ENCODE measurements at regions not wholly inside any gene's neighbourhood (a gene's known extent, or its start where the extent isn't known, plus 50 kb on each side); places are given as distances from the start of the nearest gene placed in this dataset.

DNA sequence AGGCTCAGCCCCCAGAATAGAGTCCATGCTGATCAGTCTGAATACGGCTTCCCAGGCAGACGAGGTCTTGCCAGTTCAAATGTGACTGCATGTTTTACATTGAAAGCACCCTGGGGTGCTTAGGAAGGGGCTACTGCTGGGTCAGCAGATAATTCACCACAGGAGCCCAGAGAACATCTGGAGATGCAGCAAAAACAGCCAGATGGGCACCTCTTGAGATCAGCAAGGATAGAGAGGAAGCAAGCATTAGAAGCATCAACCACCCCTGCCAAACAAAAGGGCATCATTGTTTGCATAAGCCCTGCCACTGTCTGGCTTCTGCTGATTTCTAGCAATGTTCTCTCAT is 403.1 kb downstream of the RRAGC start:
- Histone ChIP-seq H3K27me3 (replicated peaks; ENCODE audit: control insufficient read depth, insufficient read depth, low read length) (no peaks in the 10 kb centered on the region), H3K36me3 (ENCODE audit: control insufficient read depth, insufficient read depth, low read length) (no peaks in the 10 kb centered on the region), H3K4me3 (replicated peaks; ENCODE audit: low read depth, low read length) (no peak overlapping the region)
- no peak for DNase-seq (ENCODE audit: extremely low read depth, insufficient read length)
- TF ChIP-seq, protein P1, sequence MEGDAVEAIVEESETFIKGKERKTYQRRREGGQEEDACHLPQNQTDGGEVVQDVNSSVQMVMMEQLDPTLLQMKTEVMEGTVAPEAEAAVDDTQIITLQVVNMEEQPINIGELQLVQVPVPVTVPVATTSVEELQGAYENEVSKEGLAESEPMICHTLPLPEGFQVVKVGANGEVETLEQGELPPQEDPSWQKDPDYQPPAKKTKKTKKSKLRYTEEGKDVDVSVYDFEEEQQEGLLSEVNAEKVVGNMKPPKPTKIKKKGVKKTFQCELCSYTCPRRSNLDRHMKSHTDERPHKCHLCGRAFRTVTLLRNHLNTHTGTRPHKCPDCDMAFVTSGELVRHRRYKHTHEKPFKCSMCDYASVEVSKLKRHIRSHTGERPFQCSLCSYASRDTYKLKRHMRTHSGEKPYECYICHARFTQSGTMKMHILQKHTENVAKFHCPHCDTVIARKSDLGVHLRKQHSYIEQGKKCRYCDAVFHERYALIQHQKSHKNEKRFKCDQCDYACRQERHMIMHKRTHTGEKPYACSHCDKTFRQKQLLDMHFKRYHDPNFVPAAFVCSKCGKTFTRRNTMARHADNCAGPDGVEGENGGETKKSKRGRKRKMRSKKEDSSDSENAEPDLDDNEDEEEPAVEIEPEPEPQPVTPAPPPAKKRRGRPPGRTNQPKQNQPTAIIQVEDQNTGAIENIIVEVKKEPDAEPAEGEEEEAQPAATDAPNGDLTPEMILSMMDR (IDR thresholded peaks at IDR 0.05; ENCODE audit: insufficient read depth, low read length, poor library complexity, severe bottlenecking), result no peak

DNA sequence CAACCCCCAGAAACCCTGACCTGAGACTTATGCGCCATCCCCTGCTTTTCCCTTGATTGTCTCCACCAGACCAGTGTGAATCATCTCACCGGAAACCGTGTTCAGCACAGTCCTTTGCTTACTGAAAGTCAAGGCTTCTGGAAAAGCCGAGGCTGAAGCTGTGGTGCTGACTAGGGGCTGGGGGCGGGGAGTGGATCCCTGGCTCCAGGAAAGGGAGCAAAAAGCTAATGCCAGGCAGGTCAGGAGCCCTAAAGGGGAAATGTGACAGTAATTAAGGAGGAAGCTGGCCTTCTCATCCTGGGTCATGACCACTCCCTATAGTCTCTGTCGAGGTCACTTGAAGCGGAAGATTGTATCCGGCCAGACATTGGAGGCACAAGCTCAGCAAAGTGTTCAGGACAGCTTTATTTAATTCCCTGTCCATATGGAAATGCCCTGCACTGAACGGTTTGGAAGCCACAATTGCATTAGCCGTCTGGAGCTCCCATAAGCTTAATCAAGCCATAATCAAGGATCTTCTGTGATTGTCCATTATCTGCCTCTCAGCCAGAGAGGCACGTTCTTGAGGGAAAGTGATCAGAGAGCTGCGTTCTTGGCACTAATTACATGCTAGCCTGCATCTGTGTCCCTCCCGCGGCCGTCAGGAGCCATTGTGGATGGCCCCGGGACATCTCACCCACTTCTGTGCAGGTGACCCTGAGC is 403.6 kb downstream of the RRAGC start:
- no peak overlapping the region for H3K4me3 ChIP-seq (replicated peaks; ENCODE audit: low read depth, low read length)
- no peaks in the 10 kb centered on the region for H3K27me3 ChIP-seq (replicated peaks; ENCODE audit: control insufficient read depth, insufficient read depth, low read length)
- H3K36me3 ChIP-seq (ENCODE audit: control insufficient read depth, insufficient read depth, low read length), result no peaks in the 10 kb centered on the region
- TF ChIP-seq, protein P1 (IDR thresholded peaks at IDR 0.05; ENCODE audit: insufficient read depth, low read length, poor library complexity, severe bottlenecking), result no peak
- DNase-seq (ENCODE audit: extremely low read depth, insufficient read length), result no peak

GRCh38 chr1:38454749-38455441 is 404.7 kb downstream of the RRAGC start:
- no peak overlapping the region for H3K4me3 ChIP-seq (replicated peaks; ENCODE audit: low read depth, low read length)
- DNase-seq (ENCODE audit: extremely low read depth, insufficient read length), result no peak
- no peaks in the 10 kb centered on the region for H3K27me3 ChIP-seq (replicated peaks; ENCODE audit: control insufficient read depth, insufficient read depth, low read length)
- H3K36me3 ChIP-seq (ENCODE audit: control insufficient read depth, insufficient read depth, low read length), result no peaks in the 10 kb centered on the region
- TF ChIP-seq, protein P1 (IDR thresholded peaks at IDR 0.05; ENCODE audit: insufficient read depth, low read length, poor library complexity, severe bottlenecking), result no peak

- DNase-seq (ENCODE audit: extremely low read depth, insufficient read length), result no peak
- H3K4me3 ChIP-seq (replicated peaks; ENCODE audit: low read depth, low read length), result no peak overlapping the region
- TF ChIP-seq, protein P1 (IDR thresholded peaks at IDR 0.05; ENCODE audit: insufficient read depth, low read length, poor library complexity, severe bottlenecking), result no peak
- H3K27me3 ChIP-seq (replicated peaks; ENCODE audit: control insufficient read depth, insufficient read depth, low read length), result no peaks in the 10 kb centered on the region
- no peaks in the 10 kb centered on the region for H3K36me3 ChIP-seq (ENCODE audit: control insufficient read depth, insufficient read depth, low read length)
Observed at GRCh38 chr1:38454236-38454635, 405.3 kb downstream of the RRAGC start.

GRCh38 chr1:38452246-38452645 is 405.7 kb upstream of the POU3F1 start:
- TF ChIP-seq, protein P1 (IDR thresholded peaks at IDR 0.05; ENCODE audit: insufficient read depth, low read length, poor library complexity, severe bottlenecking), result no peak
- no peak overlapping the region for H3K4me3 ChIP-seq (replicated peaks; ENCODE audit: low read depth, low read length)
- DNase-seq (ENCODE audit: extremely low read depth, insufficient read length), result no peak

More at GRCh38 chr1:38452246-38452645, 405.7 kb upstream of the POU3F1 start:
- H3K27me3 ChIP-seq (replicated peaks; ENCODE audit: control insufficient read depth, insufficient read depth, low read length), result no peaks in the 10 kb centered on the region
- no peaks in the 10 kb centered on the region for H3K36me3 ChIP-seq (ENCODE audit: control insufficient read depth, insufficient read depth, low read length)

Measured in GM06990 (cell line).